Chondrocyte (in vitro differentiated cells): ENCODE measurements at regions not wholly inside any gene's neighbourhood (a gene's known extent, or its start where the extent isn't known, plus 50 kb on each side); places are given as distances from the start of the nearest gene placed in this dataset.

Experiments used
- DNase-seq: peaks from one replicate; pipeline ENCODE4 v3.0.0; 2021; ENCODE audit warnings: mixed read lengths, low spot score
- H3K27ac Mint-ChIP-seq: one replicate; pipeline ENCODE4 v1.8.0; 2021; ENCODE audit warnings: mild to moderate bottlenecking, moderate library complexity, mixed read lengths; ENCODE audit not compliant: unreplicated experiment
- H3K27me3 Mint-ChIP-seq: 2 replicates; pipeline ENCODE4 v1.8.0; 2021; ENCODE audit warnings: low read depth, mixed read lengths
- H3K36me3 Mint-ChIP-seq: 2 replicates; pipeline ENCODE4 v1.8.0; 2021; ENCODE audit warnings: low read depth, mixed read lengths
- H3K4me1 Mint-ChIP-seq: 2 replicates; pipeline ENCODE4 v1.8.0; 2021; ENCODE audit warnings: low read depth, mild to moderate bottlenecking, mixed read lengths
- H3K4me3 Mint-ChIP-seq: one replicate; pipeline ENCODE4 v1.8.0; 2021; ENCODE audit warnings: mild to moderate bottlenecking, moderate library complexity, mixed read lengths; ENCODE audit not compliant: unreplicated experiment
- H3K9me3 Mint-ChIP-seq: 2 replicates; pipeline ENCODE4 v1.8.0; 2021; ENCODE audit warnings: low read depth, mixed read lengths
- CTCF ChIP-seq: fragments of 200-600 bp; sonication (generic); IDR thresholded peaks from 2 replicates; pipeline ENCODE4 v1.5.0; 2021; ENCODE audit warnings: antibody characterized with exemption, mild to moderate bottlenecking, moderate library complexity

DNA sequence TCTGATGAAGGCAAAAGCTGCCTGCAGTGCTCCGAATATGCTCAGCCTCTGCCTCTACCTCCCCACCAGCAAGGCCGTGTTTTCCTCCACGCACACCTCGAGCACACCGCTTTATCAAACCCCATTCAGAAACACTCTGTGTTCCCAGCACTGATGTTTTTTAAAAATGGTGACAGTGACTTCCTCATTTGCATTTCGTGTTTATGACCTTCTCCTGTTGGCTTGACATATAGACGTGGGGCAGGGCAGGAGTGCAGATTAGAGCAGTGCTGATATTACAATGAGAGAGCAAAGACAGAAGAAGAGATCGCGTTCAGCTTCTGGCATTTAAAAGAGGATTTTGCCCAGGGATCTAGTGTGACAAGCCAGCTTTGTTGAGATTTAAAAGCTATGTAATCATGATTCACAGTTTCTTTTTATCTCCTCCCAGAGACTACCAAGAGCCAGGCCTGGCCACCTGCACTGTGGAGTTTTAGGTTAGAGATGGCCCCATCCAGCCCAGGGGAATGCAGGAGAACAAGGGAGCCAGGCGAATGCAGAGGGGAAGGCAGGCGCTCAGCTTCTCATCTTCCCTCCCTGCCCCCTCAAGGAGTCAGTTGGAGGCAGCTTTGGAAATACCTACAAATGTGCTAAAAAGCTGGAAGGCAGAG, 61.5 kb upstream of the NEDD4L start:
- Mint-ChIP-seq H3K36me3 (no peaks in the 10 kb centered on the region), H3K27ac (no peak overlapping the region), H3K4me3 (no peak overlapping the region), H3K27me3 (peaks cover 2% of the 10 kb centered on the region), H3K9me3 (no peaks in the 10 kb centered on the region), H3K4me1 (peaks cover 10% of the 10 kb centered on the region)
- DNase-seq: no peak
- TF ChIP-seq CTCF: no peak

DNA sequence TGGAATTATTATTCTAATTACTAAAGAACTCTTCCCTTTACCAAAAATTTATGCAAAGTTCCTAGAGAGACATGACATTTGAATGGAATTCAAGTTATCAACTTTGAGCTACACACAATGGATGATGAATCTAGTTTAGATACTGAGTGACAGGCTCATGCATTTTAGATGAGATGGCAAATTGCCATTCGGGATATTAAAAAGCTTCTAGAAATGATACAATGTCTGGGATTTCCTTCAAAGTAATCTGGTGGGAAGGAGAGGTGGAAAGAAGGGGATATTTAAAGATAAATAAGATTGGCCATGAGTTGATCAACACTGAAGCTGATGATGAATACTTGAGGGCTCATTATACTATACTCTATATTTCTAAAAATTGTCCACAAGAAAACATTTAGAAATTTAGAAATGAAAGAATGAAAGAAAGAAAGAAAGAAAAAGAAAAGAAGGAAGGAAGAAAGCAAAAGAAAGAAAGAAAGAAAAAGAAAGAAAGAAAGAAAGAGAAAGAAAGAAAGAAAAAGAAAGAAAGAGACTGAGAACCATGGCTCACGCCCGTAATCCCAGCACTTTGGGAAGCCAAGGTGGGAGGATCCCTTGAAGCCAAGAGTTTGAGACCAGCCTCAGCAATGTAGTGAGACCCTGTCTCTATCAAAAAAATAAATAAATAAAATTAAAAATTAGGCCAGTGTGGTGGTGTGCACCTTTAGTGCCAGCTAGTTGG, 62.6 kb upstream of the NEDD4L start:
- Mint-ChIP-seq H3K9me3 (no peaks in the 10 kb centered on the region), H3K27me3 (peaks cover 2% of the 10 kb centered on the region), H3K27ac (no peak overlapping the region), H3K36me3 (no peaks in the 10 kb centered on the region), H3K4me3 (no peak overlapping the region), H3K4me1 (peaks cover 10% of the 10 kb centered on the region)
- no peak for DNase-seq
- TF ChIP-seq CTCF: no peak

DNA sequence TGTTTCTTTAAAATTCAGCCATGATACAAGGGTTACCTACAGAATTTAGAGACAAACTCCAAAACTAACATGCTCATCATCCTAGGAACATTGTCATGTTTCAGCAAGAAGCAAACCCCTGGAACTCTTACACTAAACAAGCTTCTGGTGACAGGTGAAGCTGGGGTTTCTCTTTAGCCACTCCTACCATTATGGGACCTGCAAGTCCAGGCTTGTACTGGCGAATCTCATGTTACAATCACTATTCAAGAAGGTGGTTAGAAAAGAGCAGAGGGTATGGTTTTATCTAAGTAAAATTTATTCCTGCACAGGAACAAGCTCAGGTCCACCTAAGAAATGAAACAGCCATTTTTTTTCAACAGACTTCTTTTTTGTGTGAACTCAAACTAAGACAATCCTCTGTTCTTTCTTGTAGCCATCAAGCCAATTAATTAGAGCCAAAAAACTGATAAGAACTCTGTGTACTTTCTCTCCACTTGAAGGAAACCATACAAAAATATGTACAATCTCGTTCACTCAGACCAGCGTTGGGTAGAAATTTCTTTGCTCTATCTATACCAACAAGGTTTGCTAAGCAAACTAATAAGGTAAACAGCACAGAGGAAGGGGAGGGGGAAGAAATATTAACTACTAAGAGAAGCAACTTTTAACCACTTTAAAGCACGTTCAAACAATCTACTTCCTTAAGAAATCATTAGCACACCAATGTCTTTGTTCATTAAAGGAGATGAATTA, 63.3 kb upstream of the NEDD4L start:
- peaks cover 10% of the 10 kb centered on the region for H3K4me1 Mint-ChIP-seq
- no peaks in the 10 kb centered on the region for H3K36me3 Mint-ChIP-seq
- H3K27me3 Mint-ChIP-seq: peaks cover 2% of the 10 kb centered on the region
- no peak for DNase-seq
- no peak overlapping the region for H3K27ac Mint-ChIP-seq
- H3K9me3 Mint-ChIP-seq: no peaks in the 10 kb centered on the region
- no peak for TF ChIP-seq CTCF
- H3K4me3 Mint-ChIP-seq: no peak overlapping the region

- Mint-ChIP-seq H3K27ac (no peak overlapping the region), H3K27me3 (no peaks in the 10 kb centered on the region), H3K4me1 (peaks cover 1% of the 10 kb centered on the region), H3K4me3 (no peak overlapping the region), H3K9me3 (no peaks in the 10 kb centered on the region), H3K36me3 (no peaks in the 10 kb centered on the region)
- no peak for DNase-seq
- TF ChIP-seq CTCF: no peak
These were observed 67.7 kb upstream of the NEDD4L start for GRCh38 chr18:57976230-57976773.

- Mint-ChIP-seq H3K27ac (no peak overlapping the region), H3K4me1 (peaks cover 6% of the 10 kb centered on the region), H3K36me3 (no peaks in the 10 kb centered on the region), H3K4me3 (no peak overlapping the region), H3K9me3 (no peaks in the 10 kb centered on the region), H3K27me3 (no peaks in the 10 kb centered on the region)
- DNase-seq: no peak
- TF ChIP-seq CTCF: no peak
These were observed 68.2 kb upstream of the NEDD4L start for GRCh38 chr18:57975805-57976204.
